Endothelial cell (in vitro differentiated cells): ENCODE measurements at regions not wholly inside any gene's neighbourhood (a gene's known extent, or its start where the extent isn't known, plus 50 kb on each side); places are given as distances from the start of the nearest gene placed in this dataset.

Experiments used
- DNase-seq: peaks from one replicate; pipeline ENCODE4 v3.0.0; 2021; ENCODE audit warnings: low spot score
- H3K27ac Mint-ChIP-seq: one replicate; pipeline ENCODE4 v1.8.0; 2021; ENCODE audit warnings: mixed read lengths, inconsistent platforms; ENCODE audit not compliant: unreplicated experiment
- H3K27me3 Mint-ChIP-seq: one replicate; pipeline ENCODE4 v1.8.0; 2021; ENCODE audit warnings: mild to moderate bottlenecking, moderate library complexity, mixed read lengths, inconsistent platforms; ENCODE audit not compliant: unreplicated experiment
- H3K36me3 Mint-ChIP-seq: one replicate; pipeline ENCODE4 v1.8.0; 2021; ENCODE audit warnings: mild to moderate bottlenecking, low read depth, mixed read lengths, inconsistent platforms; ENCODE audit not compliant: unreplicated experiment
- H3K4me1 Mint-ChIP-seq: one replicate; pipeline ENCODE4 v1.8.0; 2021; ENCODE audit warnings: mild to moderate bottlenecking, mixed read lengths, inconsistent platforms; ENCODE audit not compliant: unreplicated experiment
- H3K4me3 Mint-ChIP-seq: one replicate; pipeline ENCODE4 v1.8.0; 2021; ENCODE audit warnings: mild to moderate bottlenecking, mixed read lengths, inconsistent platforms; ENCODE audit not compliant: unreplicated experiment
- H3K9me3 Mint-ChIP-seq: one replicate; pipeline ENCODE4 v1.8.0; 2021; ENCODE audit warnings: mixed read lengths, inconsistent platforms; ENCODE audit not compliant: unreplicated experiment
- CTCF ChIP-seq: fragments of 200-600 bp; sonication (generic); IDR thresholded peaks from one replicate; pipeline ENCODE4 v1.5.0; 2021; ENCODE audit warnings: antibody characterized with exemption; ENCODE audit not compliant: unreplicated experiment

- DNase-seq: no peak
- Mint-ChIP-seq H3K4me3 (no peak overlapping the region), H3K9me3 (no peaks in the 10 kb centered on the region), H3K27ac (no peak overlapping the region), H3K4me1 (no peaks in the 10 kb centered on the region), H3K27me3 (no peaks in the 10 kb centered on the region), H3K36me3 (no peaks in the 10 kb centered on the region)
- no peak for TF ChIP-seq CTCF
Measured at GRCh38 chr5:158246661-158247060, 387.7 kb upstream of the CLINT1 start.

- no peak overlapping the region for H3K4me3 Mint-ChIP-seq
- H3K27me3 Mint-ChIP-seq: no peaks in the 10 kb centered on the region
- no peak for TF ChIP-seq CTCF
- H3K27ac Mint-ChIP-seq: no peak overlapping the region
- DNase-seq: no peak
- H3K9me3 Mint-ChIP-seq: no peaks in the 10 kb centered on the region
- no peaks in the 10 kb centered on the region for H3K36me3 Mint-ChIP-seq
- no peaks in the 10 kb centered on the region for H3K4me1 Mint-ChIP-seq
Measured at GRCh38 chr5:158245513-158245912, 386.6 kb upstream of the CLINT1 start.

- Mint-ChIP-seq H3K4me1 (no peaks in the 10 kb centered on the region), H3K9me3 (no peaks in the 10 kb centered on the region), H3K27me3 (no peaks in the 10 kb centered on the region), H3K36me3 (no peaks in the 10 kb centered on the region), H3K27ac (no peak overlapping the region), H3K4me3 (no peak overlapping the region)
- no peak for DNase-seq
- no peak for TF ChIP-seq CTCF
Measured at GRCh38 chr5:158244882-158245281, 385.9 kb upstream of the CLINT1 start.

GRCh38 chr5:158236511-158237335, 377.8 kb upstream of the CLINT1 start:
- H3K9me3 Mint-ChIP-seq: no peaks in the 10 kb centered on the region
- TF ChIP-seq CTCF: no peak
- H3K27ac Mint-ChIP-seq: no peak overlapping the region
- H3K36me3 Mint-ChIP-seq: no peaks in the 10 kb centered on the region
- H3K27me3 Mint-ChIP-seq: no peaks in the 10 kb centered on the region
- no peak for DNase-seq
- no peak overlapping the region for H3K4me3 Mint-ChIP-seq
- H3K4me1 Mint-ChIP-seq: no peaks in the 10 kb centered on the region

GRCh38 chr5:158235159-158235547, 376.2 kb upstream of the CLINT1 start:
- no peak overlapping the region for H3K4me3 Mint-ChIP-seq

More at GRCh38 chr5:158235159-158235547, 376.2 kb upstream of the CLINT1 start:
- Mint-ChIP-seq H3K9me3 (no peaks in the 10 kb centered on the region), H3K4me1 (no peaks in the 10 kb centered on the region), H3K27ac (no peak overlapping the region), H3K27me3 (no peaks in the 10 kb centered on the region), H3K36me3 (no peaks in the 10 kb centered on the region)
- DNase-seq: no peak
- no peak for TF ChIP-seq CTCF
